ENCODE measurements at regions not wholly inside any gene's neighbourhood (a gene's known extent, or its start where the extent isn't known, plus 50 kb on each side); places are given as distances from the start of the nearest gene placed in this dataset.

GRCh38 chrX:85591536-85591935, 212.1 kb upstream of the POF1B start:
- intact Hi-C loops (cut with DNase I) = no loop called here
- H3K4me1 ChIP-seq (replicated peaks) = no peaks in the 10 kb centered on the region
- TF ChIP-seq POLR2A (IDR thresholded peaks at IDR 0.05) (no peak), POLR2AphosphoS5 (IDR thresholded peaks at IDR 0.05) (no peak), CTCF (IDR thresholded peaks at IDR 0.05) (no peak)

GRCh38 chrX:85590638-85591037, 211.2 kb upstream of the POF1B start:
- Histone ChIP-seq H3K9me3 (no peaks in the 10 kb centered on the region), H3K27me3 (replicated peaks; ENCODE audit: insufficient read depth) (no peaks in the 10 kb centered on the region), H3K27ac (no peak overlapping the region), H3K4me1 (replicated peaks) (no peaks in the 10 kb centered on the region), H3K36me3 (no peaks in the 10 kb centered on the region), H3K4me3 (no peak overlapping the region)
- no peak for DNase-seq (ENCODE audit: low spot score)
- intact Hi-C loops (cut with DNase I) = no loop called here
- WGBS = 42% methylated on average over 2 of the region's 2 CpGs
- TF ChIP-seq CTCF (IDR thresholded peaks at IDR 0.05) (no peak), POLR2A (IDR thresholded peaks at IDR 0.05) (no peak), POLR2AphosphoS5 (IDR thresholded peaks at IDR 0.05) (no peak)

More at GRCh38 chrX:85591536-85591935, 212.1 kb upstream of the POF1B start:
- DNase-seq (ENCODE audit: low spot score) = no peak
- Histone ChIP-seq H3K4me3 (no peak overlapping the region), H3K27me3 (replicated peaks; ENCODE audit: insufficient read depth) (no peaks in the 10 kb centered on the region), H3K27ac (no peak overlapping the region), H3K9me3 (no peaks in the 10 kb centered on the region), H3K36me3 (no peaks in the 10 kb centered on the region)

- intact Hi-C loops (cut with DNase I) = no loop called here
- TF ChIP-seq POLR2AphosphoS5 (IDR thresholded peaks at IDR 0.05) (no peak), POLR2A (IDR thresholded peaks at IDR 0.05) (no peak), CTCF (IDR thresholded peaks at IDR 0.05) (no peak)
- no peak for DNase-seq (ENCODE audit: low spot score)
- no peaks in the 10 kb centered on the region for H3K36me3 ChIP-seq
- no peaks in the 10 kb centered on the region for H3K9me3 ChIP-seq
- H3K4me1 ChIP-seq (replicated peaks) = no peaks in the 10 kb centered on the region
- no peak overlapping the region for H3K4me3 ChIP-seq
- H3K27me3 ChIP-seq (replicated peaks; ENCODE audit: insufficient read depth) = no peaks in the 10 kb centered on the region
- 89% methylated on average over 3 of the region's 3 CpGs for WGBS
- H3K27ac ChIP-seq = no peak overlapping the region
Observed at GRCh38 chrX:85573801-85574200, 194.3 kb upstream of the POF1B start.

GRCh38 chrX:85570496-85570895, 191.0 kb upstream of the POF1B start:
- H3K4me1 ChIP-seq (replicated peaks) = no peaks in the 10 kb centered on the region
- no peaks in the 10 kb centered on the region for H3K27me3 ChIP-seq (replicated peaks; ENCODE audit: insufficient read depth)
- no peaks in the 10 kb centered on the region for H3K9me3 ChIP-seq
- WGBS = 77% methylated on average over 1 of the region's 1 CpG
- H3K4me3 ChIP-seq = no peak overlapping the region
- TF ChIP-seq POLR2A (IDR thresholded peaks at IDR 0.05) (no peak), POLR2AphosphoS5 (IDR thresholded peaks at IDR 0.05) (no peak), CTCF (IDR thresholded peaks at IDR 0.05) (no peak)
- no peaks in the 10 kb centered on the region for H3K36me3 ChIP-seq
- DNase-seq (ENCODE audit: low spot score) = no peak
- H3K27ac ChIP-seq = no peak overlapping the region
- intact Hi-C loops (cut with DNase I) = no loop called here

- Histone ChIP-seq H3K27ac (no peak overlapping the region), H3K27me3 (replicated peaks; ENCODE audit: insufficient read depth) (no peaks in the 10 kb centered on the region), H3K4me3 (no peak overlapping the region), H3K36me3 (no peaks in the 10 kb centered on the region), H3K9me3 (no peaks in the 10 kb centered on the region), H3K4me1 (replicated peaks) (no peaks in the 10 kb centered on the region)
- 42% methylated on average over 4 of the region's 4 CpGs for WGBS
- TF ChIP-seq POLR2AphosphoS5 (IDR thresholded peaks at IDR 0.05) = no peak
- no peak for TF ChIP-seq CTCF (IDR thresholded peaks at IDR 0.05)
- TF ChIP-seq POLR2A (IDR thresholded peaks at IDR 0.05) = no peak
- intact Hi-C loops (cut with DNase I) = no loop called here
- DNase-seq (ENCODE audit: low spot score) = no peak
Observed at GRCh38 chrX:85569686-85570085, 190.2 kb upstream of the POF1B start.

Data from prostate gland (tissue), 2 donors.